HL-60 (cell line): ENCODE measurements at regions not wholly inside any gene's neighbourhood (a gene's known extent, or its start where the extent isn't known, plus 50 kb on each side); places are given as distances from the start of the nearest gene placed in this dataset.

Experiments used
- DNase-seq, 2 experiments: peaks; one replicate each; pipeline ENCODE4 v3.0.0-alpha.2; 2010 to 2020; ENCODE audit warnings: low read depth in 1 of 2, low spot score in 1 of 2
- H3K27ac ChIP-seq: fragments of 250-450 bp; sonication (Bioruptor Pico); replicated peaks from 2 replicates; pipeline ENCODE4 v1.5.1; 2020; ENCODE audit warnings: mild to moderate bottlenecking, moderate library complexity
- H3K27me3 ChIP-seq: fragments of 250-450 bp; sonication (Bioruptor Pico); 2 replicates; pipeline ENCODE4 v1.5.1; 2021; ENCODE audit warnings: mild to moderate bottlenecking, moderate library complexity; ENCODE audit not compliant: insufficient read depth, poor library complexity, severe bottlenecking
- H3K4me3 ChIP-seq: replicated peaks from 2 replicates; pipeline ENCODE4 v1.5.1; 2011; ENCODE audit warnings: mild to moderate bottlenecking, control low read depth, low read length; ENCODE audit not compliant: insufficient read depth
- CTCF ChIP-seq: IDR thresholded peaks from one replicate; pipeline ENCODE4 v1.5.1; 2011; ENCODE audit warnings: low read length, control low read depth, inconsistent platforms; ENCODE audit not compliant: insufficient read depth
- GABPA ChIP-seq: IDR thresholded peaks from 2 replicates; pipeline ENCODE4 v1.6.1; 2012; ENCODE audit warnings: low read depth
- POLR2AphosphoS5 ChIP-seq: IDR thresholded peaks from 2 replicates; pipeline ENCODE4 v1.6.1; 2012; ENCODE audit warnings: low read depth
- REST ChIP-seq: IDR thresholded peaks from 2 replicates; pipeline ENCODE4 v1.6.1; 2012; ENCODE audit warnings: low read depth; ENCODE audit not compliant: insufficient replicate concordance
- SPI1 ChIP-seq: IDR thresholded peaks from 2 replicates; pipeline ENCODE4 v1.6.1; 2012; ENCODE audit warnings: low read depth, mild to moderate bottlenecking, borderline replicate concordance

- TF ChIP-seq CTCF: no peak
- TF ChIP-seq REST: no peak
- TF ChIP-seq GABPA: no peak
- no peak for TF ChIP-seq POLR2AphosphoS5
- no peak for TF ChIP-seq SPI1
- no peaks in the 10 kb centered on the region for H3K27me3 ChIP-seq
- DNase-seq: no peak
- no peak overlapping the region for H3K27ac ChIP-seq
- H3K4me3 ChIP-seq: no peak overlapping the region
Measured at GRCh38 chr4:55722132-55722531, 86.0 kb upstream of the NMU start.

- TF ChIP-seq SPI1 (no peak), POLR2AphosphoS5 (no peak), GABPA (no peak), REST (no peak), CTCF (no peak)
- Histone ChIP-seq H3K27ac (no peak overlapping the region), H3K27me3 (no peaks in the 10 kb centered on the region), H3K4me3 (no peak overlapping the region)
- DNase-seq: no peak
Measured at GRCh38 chr4:55723403-55723802, 87.3 kb upstream of the NMU start.

GRCh38 chr4:55725057-55725456, 89.0 kb upstream of the NMU start:
- no peak overlapping the region for H3K4me3 ChIP-seq
- no peaks in the 10 kb centered on the region for H3K27me3 ChIP-seq
- DNase-seq: no peak
- TF ChIP-seq POLR2AphosphoS5 (no peak), CTCF (no peak), REST (no peak), GABPA (no peak), SPI1 (no peak)
- no peak overlapping the region for H3K27ac ChIP-seq
